IMR-90 (cell line): ENCODE measurements at regions not wholly inside any gene's neighbourhood (a gene's known extent, or its start where the extent isn't known, plus 50 kb on each side); places are given as distances from the start of the nearest gene placed in this dataset.

Source experiments
- ATAC-seq: fragments of 200-7000 bp; cut with Tn5 transposase; 2 replicates; pipeline ENCODE4 v1.9.1; 2020; ENCODE audit warnings: low read depth, mild to moderate bottlenecking, moderate library complexity
- BruUV-seq: library from RNA; stranded (reverse); fragments of 400-500 nt; replicated peaks from 2 replicates; lab custom pipeline; 2021; lab: Mats Ljungman, UMichigan
- CTCF ChIA-PET: fragments of 300-600 bp; formaldehyde crosslinking; extraction: SDS; loops from one replicate; lab custom pipeline; 2021; ENCODE audit warnings: antibody characterized with exemption; lab: Yijun Ruan, JAX
- POLR2A ChIA-PET: fragments of 300-600 bp; sonication (Branson Sonifier 250); formaldehyde crosslinking; loops from one replicate; lab custom pipeline; 2022; ENCODE audit warnings: antibody characterized with exemption; ENCODE audit not compliant: unreplicated experiment; lab: Charles Lee
- DNase-seq: peaks from one replicate; pipeline ENCODE4 v3.0.0; 2013
- H2AFZ ChIP-seq: replicated peaks from 2 replicates; pipeline ENCODE3; 2013; ENCODE audit warnings: low read length, mild to moderate bottlenecking; ENCODE audit not compliant: poor library complexity
- H2AK5ac ChIP-seq: 2 replicates; pipeline ENCODE4 v1.6.1; 2013; ENCODE audit warnings: low read depth, low read length, inconsistent platforms
- H2AK9ac ChIP-seq: replicated peaks from 2 replicates; pipeline ENCODE3; 2013; ENCODE audit warnings: mild to moderate bottlenecking, low read depth, low read length, moderate library complexity; ENCODE audit not compliant: poor library complexity
- H2BK120ac ChIP-seq: 2 replicates; pipeline ENCODE4 v1.6.1; 2013; ENCODE audit warnings: low read depth, low read length, inconsistent platforms
- H2BK15ac ChIP-seq: 3 replicates; pipeline ENCODE4 v1.6.1; 2013; ENCODE audit warnings: low read depth, low read length, inconsistent platforms
- H2BK20ac ChIP-seq: 2 replicates; pipeline ENCODE4 v1.6.1; 2013; ENCODE audit warnings: low read depth, mild to moderate bottlenecking, inconsistent platforms, low read length, moderate library complexity
- H2BK5ac ChIP-seq: 2 replicates; pipeline ENCODE4 v1.6.1; 2013; ENCODE audit warnings: mild to moderate bottlenecking, low read depth, low read length, inconsistent platforms; ENCODE audit not compliant: poor library complexity, severe bottlenecking
- H3K14ac ChIP-seq: replicated peaks from 2 replicates; pipeline ENCODE4 v1.6.1; 2013; ENCODE audit warnings: low read depth, low read length, inconsistent platforms
- H3K18ac ChIP-seq: 2 replicates; pipeline ENCODE4 v1.6.1; 2013; ENCODE audit warnings: low read depth, low read length, control low read depth
- H3K23ac ChIP-seq: 2 replicates; pipeline ENCODE4 v1.6.1; 2013; ENCODE audit warnings: low read depth, low read length, inconsistent platforms
- H3K27ac ChIP-seq: 2 replicates; pipeline ENCODE4 v1.5.1; 2013; ENCODE audit warnings: mild to moderate bottlenecking, control low read depth, low read length; ENCODE audit not compliant: insufficient read depth
- H3K27me3 ChIP-seq: 2 replicates; pipeline ENCODE4 v1.6.1; 2013; ENCODE audit warnings: low read length; ENCODE audit not compliant: control insufficient read depth, insufficient read depth
- H3K36me3 ChIP-seq: 2 replicates; pipeline ENCODE4 v1.6.1; 2013; ENCODE audit warnings: low read length, mixed read lengths; ENCODE audit not compliant: control insufficient read depth, insufficient read depth
- H3K4ac ChIP-seq: 2 replicates; pipeline ENCODE4 v1.6.1; 2013; ENCODE audit warnings: low read depth, low read length, inconsistent platforms
- H3K4me1 ChIP-seq: 2 replicates; pipeline ENCODE4 v1.6.1; 2013; ENCODE audit warnings: low read length, mixed read lengths; ENCODE audit not compliant: control insufficient read depth, insufficient read depth
- H3K4me2 ChIP-seq: 2 replicates; pipeline ENCODE4 v1.6.1; 2013; ENCODE audit warnings: low read depth, mild to moderate bottlenecking, control low read depth, low read length, moderate library complexity
- H3K4me3 ChIP-seq: 2 replicates; pipeline ENCODE4 v1.5.1; 2013; ENCODE audit warnings: low read depth, mild to moderate bottlenecking, control low read depth, low read length, moderate library complexity; ENCODE audit not compliant: insufficient read depth
- H3K56ac ChIP-seq: 2 replicates; pipeline ENCODE4 v1.6.1; 2013; ENCODE audit warnings: low read length, inconsistent platforms; ENCODE audit not compliant: insufficient read depth; ENCODE audit errors: extremely low read depth
- H3K79me1 ChIP-seq, 2 experiments: 2 replicates each; pipeline ENCODE4 v1.6.1; 2013; ENCODE audit warnings: low read length in 2 of 2, inconsistent platforms in 1 of 2, low read depth in 1 of 2
- H3K9ac ChIP-seq: 2 replicates; pipeline ENCODE4 v1.6.1; 2013; ENCODE audit warnings: low read depth, low read length, control low read depth
- H3K9me1 ChIP-seq: 2 replicates; pipeline ENCODE4 v1.6.1; 2013; ENCODE audit warnings: low read length, inconsistent platforms; ENCODE audit not compliant: insufficient read depth
- H3K9me3 ChIP-seq: 2 replicates; pipeline ENCODE4 v1.6.1; 2013; ENCODE audit warnings: low read length; ENCODE audit not compliant: control insufficient read depth, insufficient read depth
- H4K20me1 ChIP-seq: 2 replicates; pipeline ENCODE4 v1.6.1; 2013; ENCODE audit warnings: low read length, inconsistent platforms; ENCODE audit not compliant: insufficient read depth
- H4K5ac ChIP-seq: 2 replicates; pipeline ENCODE4 v1.6.1; 2013; ENCODE audit warnings: mild to moderate bottlenecking, low read depth, low read length, control low read depth
- H4K8ac ChIP-seq, 2 experiments: 2 replicates each; pipeline ENCODE4 v1.6.1; 2013; ENCODE audit warnings: low read depth in 2 of 2, low read length in 2 of 2, control low read depth in 1 of 2, inconsistent platforms in 1 of 2
- H4K91ac ChIP-seq: 2 replicates; pipeline ENCODE4 v1.6.1; 2013; ENCODE audit warnings: low read depth, low read length, inconsistent platforms; ENCODE audit not compliant: insufficient read depth
- MAFK ChIP-seq: IDR thresholded peaks from 2 replicates; pipeline ENCODE4 v1.6.1; 2012; ENCODE audit warnings: low read depth, low read length, improper control_type of control experiment
- MXI1 ChIP-seq: IDR thresholded peaks from 2 replicates; pipeline ENCODE4 v1.6.1; 2012; ENCODE audit warnings: low read depth, mild to moderate bottlenecking, low read length, moderate library complexity, borderline replicate concordance
- NFE2L2 ChIP-seq: fragments of 150-350 bp; IDR thresholded peaks from 2 replicates; pipeline ENCODE4 v1.6.1; 2016; ENCODE audit warnings: low read depth, mild to moderate bottlenecking, low read length
- POLR2A ChIP-seq: IDR thresholded peaks from 2 replicates; pipeline ENCODE4 v1.6.1; 2012; ENCODE audit warnings: mild to moderate bottlenecking, low read depth, low read length
- RFX5 ChIP-seq: IDR thresholded peaks from 2 replicates; pipeline ENCODE4 v1.8.0; 2012; ENCODE audit warnings: low read depth, mild to moderate bottlenecking, low read length, moderate library complexity
- WGBS, 2 experiments: methylation state at CpG; one replicate each; pipeline versions ENCODE4 v1.1.5 to v1.1.7; 2013; ENCODE audit warnings: missing lambda C conversion rate in 2 of 2; ENCODE audit not compliant: insufficient read length in 1 of 2; ENCODE audit errors: extremely low coverage in 2 of 2; 5-methylcytosine and 5-hydroxymethylcytosine counted together
- dilution Hi-C: fragments of 300-500 bp; cut with HindIII; formaldehyde crosslinking; loops from one replicate; pipeline ENCODE4 v1.14.3; 2018; ENCODE audit warnings: low sequenced_read_pairs; ENCODE audit not compliant: unreplicated experiment
- in situ Hi-C: fragments of 300-500 bp; cut with MboI; formaldehyde crosslinking; loops from 3 replicates; pipeline ENCODE4 v1.14.3; 2019; ENCODE audit warnings: low sequenced_read_pairs, inconsistent platforms, mixed read lengths
- intact Hi-C: fragments of 100-400 bp; cut with micrococcal nuclease; formaldehyde crosslinking; loops from 2 replicates; pipeline ENCODE4 v1.10.0; 2022
- TF ChIP-seq, protein P1 (sequence below): fragments of 150-350 bp; IDR thresholded peaks from 2 replicates; pipeline ENCODE4 v1.6.1; 2016; ENCODE audit warnings: low read depth, mild to moderate bottlenecking, low read length, moderate library complexity, borderline replicate concordance

- H2BK120ac ChIP-seq: no peak overlapping the region
- ATAC-seq: no peak
- H3K56ac ChIP-seq: no peak overlapping the region
- no TSS peak for BruUV-seq
- H3K18ac ChIP-seq: no peak overlapping the region
- no CpG with 5 or more reads among the region's 5 CpGs for WGBS, 2 experiments
- no peak overlapping the region for H3K4me3 ChIP-seq
- H3K4me2 ChIP-seq: no peak overlapping the region
- no peak overlapping the region for H4K8ac ChIP-seq
- no peaks in the 10 kb centered on the region for H3K27me3 ChIP-seq
- ChIA-PET POLR2A (no interaction called here), CTCF (no interaction called here)
- TF ChIP-seq MAFK: no peak
- no peak for TF ChIP-seq RFX5
- no peak for TF ChIP-seq POLR2A
- no peak for TF ChIP-seq MXI1
- TF ChIP-seq, protein P1, sequence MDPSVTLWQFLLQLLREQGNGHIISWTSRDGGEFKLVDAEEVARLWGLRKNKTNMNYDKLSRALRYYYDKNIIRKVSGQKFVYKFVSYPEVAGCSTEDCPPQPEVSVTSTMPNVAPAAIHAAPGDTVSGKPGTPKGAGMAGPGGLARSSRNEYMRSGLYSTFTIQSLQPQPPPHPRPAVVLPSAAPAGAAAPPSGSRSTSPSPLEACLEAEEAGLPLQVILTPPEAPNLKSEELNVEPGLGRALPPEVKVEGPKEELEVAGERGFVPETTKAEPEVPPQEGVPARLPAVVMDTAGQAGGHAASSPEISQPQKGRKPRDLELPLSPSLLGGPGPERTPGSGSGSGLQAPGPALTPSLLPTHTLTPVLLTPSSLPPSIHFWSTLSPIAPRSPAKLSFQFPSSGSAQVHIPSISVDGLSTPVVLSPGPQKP: no peak
- TF ChIP-seq NFE2L2: no peak
- H3K9me1 ChIP-seq: no peaks in the 10 kb centered on the region
- intact Hi-C loops: no loop called here
- no peak overlapping the region for H3K23ac ChIP-seq
- no peak overlapping the region for H2BK15ac ChIP-seq
- no peak overlapping the region for H2BK20ac ChIP-seq
- H3K4ac ChIP-seq: no peak overlapping the region
- no peak overlapping the region for H2BK5ac ChIP-seq
- dilution Hi-C loops: no loop called here
- no peaks in the 10 kb centered on the region for H3K79me1 ChIP-seq
- DNase-seq: no peak
- no peaks in the 10 kb centered on the region for H3K4me1 ChIP-seq
- no peak overlapping the region for H2AFZ ChIP-seq
- no peak overlapping the region for H4K5ac ChIP-seq
- H4K20me1 ChIP-seq: no peaks in the 10 kb centered on the region
- no peaks in the 10 kb centered on the region for H3K36me3 ChIP-seq
- H2AK9ac ChIP-seq: no peak overlapping the region
- 0 out of 2 replicates have a peak, but pooled peaks cover 2% of the 10 kb centered on the region for H3K9me3 ChIP-seq
- H4K91ac ChIP-seq: no peak overlapping the region
- no peak overlapping the region for H3K27ac ChIP-seq
- H3K14ac ChIP-seq: no peak overlapping the region
- no peak overlapping the region for H3K9ac ChIP-seq
- in situ Hi-C loops: no loop called here
- H2AK5ac ChIP-seq: no peak overlapping the region
Measured at GRCh38 chr2:228841475-228841874, 429.6 kb downstream of the PID1 start.
